Bronchial epithelial cell (primary cell): ENCODE measurements at regions not wholly inside any gene's neighbourhood (a gene's known extent, or its start where the extent isn't known, plus 50 kb on each side); places are given as distances from the start of the nearest gene placed in this dataset.

Source experiments
- DNase-seq: peaks from one replicate; pipeline ENCODE4 v3.0.0-alpha.2; 2010; ENCODE audit warnings: low read depth
- FAIRE-seq: peaks from 2 replicates; lab custom pipeline; 2011; peaks lifted over from hg19 to GRCh38; lab: Jason Lieb, UNC
- H3K27me3 ChIP-seq: 2 replicates; pipeline ENCODE4 v1.5.1; 2011; ENCODE audit warnings: low read length; ENCODE audit not compliant: control insufficient read depth, insufficient read depth
- H3K36me3 ChIP-seq: 2 replicates; pipeline ENCODE4 v1.5.1; 2011; ENCODE audit warnings: low read length; ENCODE audit not compliant: control insufficient read depth, insufficient read depth
- H3K4me3 ChIP-seq: 2 replicates; pipeline ENCODE4 v1.5.1; 2011; ENCODE audit warnings: mild to moderate bottlenecking, low read depth, low read length, control low read depth
- TF ChIP-seq, protein P1 (sequence below): IDR thresholded peaks from 2 replicates; pipeline ENCODE4 v1.5.1; 2011; ENCODE audit warnings: mild to moderate bottlenecking, moderate library complexity, low read length, control low read depth, inconsistent platforms; ENCODE audit not compliant: insufficient read depth, severe bottlenecking

DNA sequence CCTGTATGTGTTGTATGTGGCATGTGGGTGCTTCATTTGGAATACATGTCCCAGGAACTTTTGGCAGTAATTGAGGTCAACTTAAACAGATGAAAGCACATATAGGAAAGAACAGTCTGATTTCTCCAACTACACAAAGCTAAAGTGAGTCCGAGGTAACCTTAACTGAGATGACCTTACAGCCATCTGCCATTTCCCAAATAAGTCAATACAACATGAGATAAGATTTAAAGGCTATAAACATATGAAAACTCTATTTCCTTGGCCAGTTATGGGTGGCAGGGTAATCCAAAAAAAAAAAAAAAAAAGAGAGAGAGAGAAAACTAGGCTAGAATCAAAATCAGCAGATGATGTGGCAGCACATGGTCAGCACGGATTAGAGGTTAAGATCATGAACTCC lies 1068.3 kb downstream of the KHDRBS2 start:
- H3K4me3 ChIP-seq: no peak overlapping the region
- H3K27me3 ChIP-seq: no peaks in the 10 kb centered on the region
- TF ChIP-seq, protein P1, sequence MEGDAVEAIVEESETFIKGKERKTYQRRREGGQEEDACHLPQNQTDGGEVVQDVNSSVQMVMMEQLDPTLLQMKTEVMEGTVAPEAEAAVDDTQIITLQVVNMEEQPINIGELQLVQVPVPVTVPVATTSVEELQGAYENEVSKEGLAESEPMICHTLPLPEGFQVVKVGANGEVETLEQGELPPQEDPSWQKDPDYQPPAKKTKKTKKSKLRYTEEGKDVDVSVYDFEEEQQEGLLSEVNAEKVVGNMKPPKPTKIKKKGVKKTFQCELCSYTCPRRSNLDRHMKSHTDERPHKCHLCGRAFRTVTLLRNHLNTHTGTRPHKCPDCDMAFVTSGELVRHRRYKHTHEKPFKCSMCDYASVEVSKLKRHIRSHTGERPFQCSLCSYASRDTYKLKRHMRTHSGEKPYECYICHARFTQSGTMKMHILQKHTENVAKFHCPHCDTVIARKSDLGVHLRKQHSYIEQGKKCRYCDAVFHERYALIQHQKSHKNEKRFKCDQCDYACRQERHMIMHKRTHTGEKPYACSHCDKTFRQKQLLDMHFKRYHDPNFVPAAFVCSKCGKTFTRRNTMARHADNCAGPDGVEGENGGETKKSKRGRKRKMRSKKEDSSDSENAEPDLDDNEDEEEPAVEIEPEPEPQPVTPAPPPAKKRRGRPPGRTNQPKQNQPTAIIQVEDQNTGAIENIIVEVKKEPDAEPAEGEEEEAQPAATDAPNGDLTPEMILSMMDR: no peak
- FAIRE-seq (no peak), DNase-seq (no peak)
- H3K36me3 ChIP-seq: no peaks in the 10 kb centered on the region

DNA sequence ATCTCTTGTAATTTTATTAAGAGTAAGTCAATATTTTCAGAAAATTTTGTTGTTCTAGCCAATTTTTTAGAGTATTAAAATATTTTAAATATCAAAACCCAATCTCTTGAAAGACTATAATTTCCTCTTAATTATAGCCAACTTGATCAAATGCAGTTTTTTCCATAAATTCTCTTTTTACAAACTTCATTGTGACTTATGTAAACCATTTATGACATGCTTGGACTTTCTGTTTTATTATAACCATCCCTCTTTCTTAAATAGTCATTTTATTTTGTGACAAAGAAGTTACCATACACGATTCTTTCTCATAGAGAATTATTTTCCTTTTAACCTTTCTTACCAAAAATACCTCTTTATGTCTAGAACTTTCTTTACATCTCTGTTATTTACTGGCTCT lies 1075.5 kb downstream of the KHDRBS2 start:
- H3K4me3 ChIP-seq: no peak overlapping the region
- no peaks in the 10 kb centered on the region for H3K27me3 ChIP-seq
- DNase-seq (no peak), FAIRE-seq (no peak)
- TF ChIP-seq, protein P1: no peak
- H3K36me3 ChIP-seq: no peaks in the 10 kb centered on the region

DNA sequence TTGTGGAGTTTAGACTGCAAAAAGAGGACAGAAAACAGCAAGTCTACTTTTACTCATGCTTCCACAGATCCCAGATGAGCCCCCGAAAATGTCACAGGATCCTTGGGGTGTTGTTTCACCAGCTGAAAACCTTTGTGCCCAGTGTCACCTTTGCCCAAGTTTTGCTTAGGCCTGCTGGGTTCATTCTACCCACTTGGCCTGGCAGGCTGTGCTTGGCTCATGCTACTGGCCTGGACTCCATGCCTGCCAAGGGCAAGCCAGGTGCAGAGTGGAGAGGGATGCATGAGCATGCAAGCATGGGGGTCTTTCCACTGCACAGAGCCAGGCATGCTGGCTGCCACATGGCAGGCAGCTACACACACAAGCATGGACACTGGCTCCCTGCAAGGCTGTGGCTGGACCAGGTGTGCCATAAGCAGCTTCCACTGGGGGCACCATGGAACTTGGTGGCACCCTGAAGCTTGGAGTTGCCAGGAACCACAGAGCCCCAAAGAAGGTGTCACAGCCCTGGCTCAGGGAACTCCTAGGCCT lies 1082.0 kb downstream of the KHDRBS2 start:
- no peak for FAIRE-seq
- Histone ChIP-seq H3K36me3 (no peaks in the 10 kb centered on the region), H3K4me3 (no peak overlapping the region), H3K27me3 (no peaks in the 10 kb centered on the region)
- TF ChIP-seq, protein P1: no peak
- DNase-seq: no peak

DNA sequence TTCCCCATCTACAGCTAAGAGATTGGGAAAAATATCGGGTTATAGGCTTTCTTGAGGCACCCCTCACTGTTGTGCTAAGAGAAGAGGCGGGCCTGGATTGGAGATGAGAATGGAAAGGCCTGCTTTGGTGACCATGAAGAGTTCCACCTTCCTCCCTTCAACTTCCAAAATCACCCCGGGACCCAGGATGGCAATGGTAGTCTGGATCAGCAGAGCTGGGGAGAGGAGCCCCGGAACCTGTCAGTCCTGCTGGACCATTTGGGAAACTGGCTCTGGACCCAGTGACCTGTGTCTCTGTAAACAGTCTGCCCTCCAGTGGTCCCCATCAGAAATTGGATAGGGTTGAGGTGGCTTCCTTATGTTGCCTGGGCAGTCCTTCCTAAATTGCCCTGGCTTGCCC lies 1085.6 kb downstream of the KHDRBS2 start:
- no peaks in the 10 kb centered on the region for H3K36me3 ChIP-seq
- FAIRE-seq (no peak), DNase-seq (no peak)
- TF ChIP-seq, protein P1: no peak
- H3K27me3 ChIP-seq: no peaks in the 10 kb centered on the region
- H3K4me3 ChIP-seq: no peak overlapping the region

DNA sequence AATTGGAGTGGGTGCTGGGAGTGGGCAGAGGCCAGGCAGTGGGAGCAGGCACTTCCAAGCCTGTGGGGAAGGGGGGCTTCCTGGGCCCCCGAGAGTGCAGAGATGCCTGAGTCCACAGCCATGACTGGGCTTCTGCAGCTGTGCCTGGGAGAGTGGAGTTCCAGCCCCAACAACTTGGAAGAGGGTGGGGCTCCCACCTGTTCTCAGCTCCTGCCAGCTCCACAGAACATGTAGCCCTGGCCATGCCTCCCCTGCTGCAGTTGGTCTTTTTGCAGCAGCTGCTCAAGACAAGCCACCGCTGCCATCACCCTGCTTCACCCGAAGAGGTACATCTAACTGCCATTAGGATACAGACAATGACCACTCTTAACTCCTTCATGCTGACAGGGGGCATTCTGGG lies 1092.3 kb downstream of the KHDRBS2 start:
- no peaks in the 10 kb centered on the region for H3K27me3 ChIP-seq
- no peaks in the 10 kb centered on the region for H3K36me3 ChIP-seq
- no peak for DNase-seq
- H3K4me3 ChIP-seq: no peak overlapping the region
- no peak for FAIRE-seq
- TF ChIP-seq, protein P1: no peak

DNA sequence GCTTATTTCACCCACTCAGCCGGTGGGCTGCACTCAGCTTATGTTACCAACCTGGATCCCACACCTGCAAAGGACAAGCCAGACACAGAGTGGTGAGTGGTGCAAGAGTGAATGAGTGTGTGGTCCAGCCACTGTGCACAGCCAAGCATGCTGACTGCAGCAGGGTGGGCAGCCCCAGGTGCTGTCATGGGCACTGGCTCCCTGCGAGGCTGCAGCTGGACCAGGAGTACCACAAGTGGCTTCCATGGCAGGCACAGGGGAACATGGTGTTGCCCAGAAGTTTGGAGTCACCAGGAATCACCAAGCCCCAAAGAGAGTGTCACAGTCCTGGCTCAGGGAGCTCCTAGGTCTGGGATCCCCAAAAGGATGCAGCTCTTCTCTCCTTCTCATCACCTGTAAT lies 1093.4 kb downstream of the KHDRBS2 start:
- Histone ChIP-seq H3K4me3 (no peak overlapping the region), H3K36me3 (no peaks in the 10 kb centered on the region), H3K27me3 (no peaks in the 10 kb centered on the region)
- TF ChIP-seq, protein P1: no peak
- FAIRE-seq (no peak), DNase-seq (no peak)
